Effector memory CD4-positive, alpha-beta T cell (primary cell): ENCODE measurements at regions not wholly inside any gene's neighbourhood (a gene's known extent, or its start where the extent isn't known, plus 50 kb on each side); places are given as distances from the start of the nearest gene placed in this dataset.

Experiments used
- DNase-seq, 3 donors: peaks; one replicate each; pipeline ENCODE4 v3.0.0-alpha.2; 2020
- H3K27ac ChIP-seq: 2 replicates; pipeline ENCODE4 v1.7.0; 2013; ENCODE audit warnings: mild to moderate bottlenecking, low read length, moderate library complexity; ENCODE audit not compliant: insufficient read depth, poor library complexity, severe bottlenecking
- H3K27me3 ChIP-seq: replicated peaks from 2 replicates; pipeline ENCODE4 v1.7.0; 2013; ENCODE audit warnings: mild to moderate bottlenecking, low read length; ENCODE audit not compliant: insufficient read depth, control insufficient read depth, poor library complexity, severe bottlenecking
- H3K36me3 ChIP-seq: 2 replicates; pipeline ENCODE4 v1.7.0; 2013; ENCODE audit warnings: mild to moderate bottlenecking, low read length, moderate library complexity; ENCODE audit not compliant: control insufficient read depth, insufficient read depth
- H3K4me1 ChIP-seq: 2 replicates; pipeline ENCODE4 v1.7.0; 2013; ENCODE audit warnings: low read length, mild to moderate bottlenecking; ENCODE audit not compliant: control insufficient read depth, insufficient read depth, poor library complexity, severe bottlenecking
- H3K4me3 ChIP-seq: 2 replicates; pipeline ENCODE4 v1.7.0; 2013; ENCODE audit warnings: low read length, low read depth, mild to moderate bottlenecking; ENCODE audit not compliant: insufficient read depth, poor library complexity, severe bottlenecking
- H3K9me3 ChIP-seq: 2 replicates; pipeline ENCODE4 v1.7.0; 2013; ENCODE audit warnings: mild to moderate bottlenecking, low read length, moderate library complexity; ENCODE audit not compliant: control insufficient read depth

- Histone ChIP-seq H3K9me3 (peaks cover 4% of the 10 kb centered on the region), H3K27ac (no peak overlapping the region), H3K4me3 (no peak overlapping the region), H3K36me3 (no peaks in the 10 kb centered on the region), H3K27me3 (no peaks in the 10 kb centered on the region), H3K4me1 (no peaks in the 10 kb centered on the region)
- DNase-seq = no peak
Measured at GRCh38 chr14:101478796-101479410, 82.4 kb upstream of the DIO3 start.

GRCh38 chr14:101480022-101480746 is 81.1 kb upstream of the DIO3 start:
- Histone ChIP-seq H3K27ac (no peak overlapping the region), H3K9me3 (peaks cover 4% of the 10 kb centered on the region), H3K4me3 (no peak overlapping the region), H3K27me3 (no peaks in the 10 kb centered on the region), H3K4me1 (no peaks in the 10 kb centered on the region), H3K36me3 (no peaks in the 10 kb centered on the region)
- DNase-seq = no peak

- no peak for DNase-seq
- no peaks in the 10 kb centered on the region for H3K36me3 ChIP-seq
- peaks cover 4% of the 10 kb centered on the region for H3K9me3 ChIP-seq
- H3K27me3 ChIP-seq = no peaks in the 10 kb centered on the region
- no peak overlapping the region for H3K27ac ChIP-seq
- no peak overlapping the region for H3K4me3 ChIP-seq
- H3K4me1 ChIP-seq = no peaks in the 10 kb centered on the region
Measured at GRCh38 chr14:101480747-101481530, 80.4 kb upstream of the DIO3 start.

- no peaks in the 10 kb centered on the region for H3K27me3 ChIP-seq
- H3K36me3 ChIP-seq = no peaks in the 10 kb centered on the region
- peaks cover 4% of the 10 kb centered on the region for H3K9me3 ChIP-seq
- no peak overlapping the region for H3K4me3 ChIP-seq
- no peaks in the 10 kb centered on the region for H3K4me1 ChIP-seq
- no peak for DNase-seq
- H3K27ac ChIP-seq = no peak overlapping the region
Measured at GRCh38 chr14:101481557-101481956, 79.7 kb upstream of the DIO3 start.

GRCh38 chr14:101482066-101482465 is 79.2 kb upstream of the DIO3 start:
- H3K4me1 ChIP-seq = no peaks in the 10 kb centered on the region
- no peaks in the 10 kb centered on the region for H3K36me3 ChIP-seq
- no peaks in the 10 kb centered on the region for H3K27me3 ChIP-seq
- H3K9me3 ChIP-seq = peaks cover 4% of the 10 kb centered on the region
- DNase-seq = no peak
- H3K4me3 ChIP-seq = no peak overlapping the region
- H3K27ac ChIP-seq = no peak overlapping the region

- H3K27me3 ChIP-seq = no peaks in the 10 kb centered on the region
Measured at GRCh38 chr14:101483829-101484228, 77.5 kb upstream of the DIO3 start.

GRCh38 chr14:101489092-101489760 is 72.1 kb upstream of the DIO3 start:
- no peak overlapping the region for H3K27ac ChIP-seq
- no peak overlapping the region for H3K4me3 ChIP-seq
- H3K4me1 ChIP-seq = no peaks in the 10 kb centered on the region
- H3K36me3 ChIP-seq = no peaks in the 10 kb centered on the region
- no peaks in the 10 kb centered on the region for H3K27me3 ChIP-seq
- H3K9me3 ChIP-seq = no peaks in the 10 kb centered on the region
- no peak for DNase-seq

More at GRCh38 chr14:101483829-101484228, 77.5 kb upstream of the DIO3 start:
- H3K4me1 ChIP-seq = no peaks in the 10 kb centered on the region
- no peak overlapping the region for H3K27ac ChIP-seq
- no peak overlapping the region for H3K4me3 ChIP-seq
- DNase-seq = no peak
- no peaks in the 10 kb centered on the region for H3K36me3 ChIP-seq
- H3K9me3 ChIP-seq = peaks cover 4% of the 10 kb centered on the region

GRCh38 chr14:101490771-101491170 is 70.5 kb upstream of the DIO3 start:
- no peaks in the 10 kb centered on the region for H3K36me3 ChIP-seq
- H3K9me3 ChIP-seq = no peaks in the 10 kb centered on the region
- no peak overlapping the region for H3K4me3 ChIP-seq
- no peak for DNase-seq
- H3K27ac ChIP-seq = no peak overlapping the region
- H3K27me3 ChIP-seq = no peaks in the 10 kb centered on the region
- no peaks in the 10 kb centered on the region for H3K4me1 ChIP-seq

GRCh38 chr14:101491841-101492240 is 69.5 kb upstream of the DIO3 start:
- no peaks in the 10 kb centered on the region for H3K4me1 ChIP-seq
- H3K36me3 ChIP-seq = no peaks in the 10 kb centered on the region
- H3K9me3 ChIP-seq = no peaks in the 10 kb centered on the region
- no peaks in the 10 kb centered on the region for H3K27me3 ChIP-seq
- H3K27ac ChIP-seq = no peak overlapping the region
- DNase-seq = no peak
- no peak overlapping the region for H3K4me3 ChIP-seq
